Mesenchymal stem cell (in vitro differentiated cells and primary cell): ENCODE measurements at regions not wholly inside any gene's neighbourhood (a gene's known extent, or its start where the extent isn't known, plus 50 kb on each side); places are given as distances from the start of the nearest gene placed in this dataset.

ENCODE experiments used
- DNase-seq: peaks from one replicate; pipeline ENCODE4 v3.0.0-alpha.2; 2013
- H2AFZ ChIP-seq: one replicate; pipeline ENCODE4 v1.6.1; 2013; ENCODE audit warnings: low read depth, mild to moderate bottlenecking, control low read depth, inconsistent platforms, low read length, moderate library complexity
- H2AK5ac ChIP-seq: 2 replicates; pipeline ENCODE4 v1.6.1; 2013; ENCODE audit warnings: low read length, moderate library complexity, mild to moderate bottlenecking, inconsistent platforms; ENCODE audit not compliant: severe bottlenecking
- H2BK120ac ChIP-seq: one replicate; pipeline ENCODE4 v1.6.1; 2013; ENCODE audit warnings: low read depth, mild to moderate bottlenecking, inconsistent platforms, low read length, moderate library complexity
- H2BK12ac ChIP-seq, 2 experiments: one replicate each; pipeline ENCODE4 v1.6.1; 2013; ENCODE audit warnings: inconsistent platforms in 2 of 2, low read length in 2 of 2, mild to moderate bottlenecking in 2 of 2, moderate library complexity in 2 of 2, control low read depth in 1 of 2
- H2BK15ac ChIP-seq: one replicate; pipeline ENCODE4 v1.6.1; 2013; ENCODE audit warnings: mild to moderate bottlenecking, low read depth, inconsistent platforms; ENCODE audit not compliant: poor library complexity, severe bottlenecking
- H2BK5ac ChIP-seq: 2 replicates; pipeline ENCODE4 v1.6.1; 2013; ENCODE audit warnings: low read depth, mild to moderate bottlenecking, low read length, control low read depth, inconsistent platforms; ENCODE audit not compliant: poor library complexity, severe bottlenecking
- H3K14ac ChIP-seq, 2 experiments: one replicate each; pipeline ENCODE4 v1.6.1; 2013; ENCODE audit warnings: inconsistent platforms in 2 of 2, low read length in 2 of 2, control low read depth in 1 of 2, mild to moderate bottlenecking in 1 of 2, moderate library complexity in 1 of 2
- H3K18ac ChIP-seq, 2 experiments: one replicate each; pipeline ENCODE4 v1.6.1; 2013; ENCODE audit warnings: inconsistent platforms in 2 of 2, low read length in 2 of 2, control low read depth in 1 of 2, low read depth in 1 of 2, mild to moderate bottlenecking in 1 of 2
- H3K23ac ChIP-seq, 2 experiments: one replicate each; pipeline ENCODE4 v1.6.1; 2013; ENCODE audit warnings: inconsistent platforms in 2 of 2, low read length in 2 of 2, mild to moderate bottlenecking in 2 of 2, moderate library complexity in 2 of 2, control low read depth in 1 of 2
- H3K27ac ChIP-seq: 2 replicates; pipeline ENCODE4 v1.5.1; 2013; ENCODE audit warnings: mild to moderate bottlenecking, moderate library complexity, low read length, control low read depth, inconsistent platforms; ENCODE audit not compliant: poor library complexity, severe bottlenecking
- H3K27me3 ChIP-seq, 2 experiments: 2 replicates each; pipeline versions ENCODE4 v1.6.1 to v1.7.0; 2013; ENCODE audit warnings: low read length in 2 of 2, mild to moderate bottlenecking in 2 of 2, moderate library complexity in 2 of 2, control low read depth in 1 of 2, inconsistent platforms in 1 of 2; ENCODE audit not compliant: control insufficient read depth in 1 of 2, insufficient read depth in 1 of 2
- H3K36me3 ChIP-seq, 2 experiments: 2 replicates each; pipeline versions ENCODE4 v1.6.1 to v1.7.0; 2013; ENCODE audit warnings: low read length in 2 of 2, control low read depth in 1 of 2, inconsistent platforms in 1 of 2, low read depth in 1 of 2, mild to moderate bottlenecking in 1 of 2; ENCODE audit not compliant: insufficient read depth in 2 of 2, control insufficient read depth in 1 of 2
- H3K4ac ChIP-seq, 2 experiments: one replicate each; pipeline ENCODE4 v1.6.1; 2013; ENCODE audit warnings: inconsistent platforms in 2 of 2, low read length in 2 of 2, mild to moderate bottlenecking in 2 of 2, moderate library complexity in 2 of 2, control low read depth in 1 of 2, low read depth in 1 of 2
- H3K4me1 ChIP-seq: 2 replicates; pipeline ENCODE4 v1.6.1; 2013; ENCODE audit warnings: low read depth, low read length, control low read depth; ENCODE audit not compliant: control insufficient read depth, insufficient read depth
- H3K4me2 ChIP-seq: 2 replicates; pipeline ENCODE4 v1.6.1; 2013; ENCODE audit warnings: low read length, mild to moderate bottlenecking, inconsistent platforms; ENCODE audit not compliant: poor library complexity, severe bottlenecking
- H3K4me3 ChIP-seq, 2 experiments: 2 replicates each; pipeline versions ENCODE4 v1.5.1 to v1.7.0; 2013; ENCODE audit warnings: low read length in 2 of 2, mild to moderate bottlenecking in 2 of 2, control low read depth in 1 of 2, low read depth in 1 of 2; ENCODE audit not compliant: insufficient read depth in 1 of 2
- H3K79me1 ChIP-seq: replicated peaks from 2 replicates; pipeline ENCODE4 v1.6.1; 2013; ENCODE audit warnings: mild to moderate bottlenecking, control low read depth, low read length, inconsistent platforms; ENCODE audit not compliant: poor library complexity, severe bottlenecking
- H3K9ac ChIP-seq: 2 replicates; pipeline ENCODE4 v1.7.0; 2013; ENCODE audit warnings: mild to moderate bottlenecking, low read length, moderate library complexity
- H3K9me3 ChIP-seq: 2 replicates; pipeline ENCODE4 v1.7.0; 2013; ENCODE audit warnings: mild to moderate bottlenecking, low read length; ENCODE audit not compliant: control insufficient read depth
- H4K8ac ChIP-seq: one replicate; pipeline ENCODE4 v1.6.1; 2013; ENCODE audit warnings: inconsistent platforms, mild to moderate bottlenecking, low read length, moderate library complexity
- H4K91ac ChIP-seq: one replicate; pipeline ENCODE4 v1.6.1; 2013; ENCODE audit warnings: mild to moderate bottlenecking, low read length, inconsistent platforms
- WGBS: methylation state at CpG from one replicate; pipeline ENCODE4 v1.1.7; 2013; ENCODE audit warnings: mixed read lengths; 5-methylcytosine and 5-hydroxymethylcytosine counted together

- no peak overlapping the region for H3K4me3 ChIP-seq
- H3K9me3 ChIP-seq = no peaks in the 10 kb centered on the region
- no peak overlapping the region for H3K14ac ChIP-seq
- no peak overlapping the region for H3K4ac ChIP-seq
- no peak overlapping the region for H3K4me2 ChIP-seq
- no peak overlapping the region for H3K23ac ChIP-seq
- no peak overlapping the region for H2BK12ac ChIP-seq
- no peak overlapping the region for H3K9ac ChIP-seq
- no peak overlapping the region for H3K27ac ChIP-seq
- H3K36me3 ChIP-seq = no peaks in the 10 kb centered on the region
- no peak overlapping the region for H4K8ac ChIP-seq
- H2AFZ ChIP-seq = no peak overlapping the region
- 97% methylated on average over 2 of the region's 2 CpGs for WGBS
- H2BK120ac ChIP-seq = no peak overlapping the region
- H2AK5ac ChIP-seq = no peak overlapping the region
- no peak overlapping the region for H3K18ac ChIP-seq
- H2BK15ac ChIP-seq = no peak overlapping the region
- no peaks in the 10 kb centered on the region for H3K79me1 ChIP-seq
- no peaks in the 10 kb centered on the region for H3K4me1 ChIP-seq
- H4K91ac ChIP-seq = no peak overlapping the region
- no peak for DNase-seq
- no peak overlapping the region for H2BK5ac ChIP-seq
- no peaks in the 10 kb centered on the region for H3K27me3 ChIP-seq
Measured at GRCh38 chr4:38413524-38414341, 250.3 kb upstream of the KLF3 start.

GRCh38 chr4:38414410-38414809 lies 249.6 kb upstream of the KLF3 start:
- no peak overlapping the region for H2BK120ac ChIP-seq
- H3K4me1 ChIP-seq = no peaks in the 10 kb centered on the region
- no peak overlapping the region for H3K18ac ChIP-seq

GRCh38 chr4:38415682-38416081 lies 248.3 kb upstream of the KLF3 start:
- peak overlapping the region; percentile 11 for H4K91ac ChIP-seq
- H3K4me1 ChIP-seq = no peaks in the 10 kb centered on the region
- H3K27ac ChIP-seq = no peak overlapping the region
- H3K4me2 ChIP-seq = no peak overlapping the region
- H3K9me3 ChIP-seq = no peaks in the 10 kb centered on the region
- H3K14ac ChIP-seq = peak overlapping the region in 1 of 2 experiments; percentile 87
- no peak overlapping the region for H4K8ac ChIP-seq
- H2BK120ac ChIP-seq = no peak overlapping the region
- no peak overlapping the region for H3K18ac ChIP-seq
- no peak for DNase-seq
- no peaks in the 10 kb centered on the region for H3K79me1 ChIP-seq
- no peak overlapping the region for H2BK5ac ChIP-seq
- H3K4ac ChIP-seq = no peak overlapping the region
- H3K36me3 ChIP-seq = no peaks in the 10 kb centered on the region
- H3K4me3 ChIP-seq = no peak overlapping the region
- H3K9ac ChIP-seq = no peak overlapping the region
- H3K27me3 ChIP-seq = no peaks in the 10 kb centered on the region
- H2BK15ac ChIP-seq = no peak overlapping the region
- H2AK5ac ChIP-seq = no peak overlapping the region
- H2BK12ac ChIP-seq = peak overlapping the region in 1 of 2 experiments; percentile 54
- no peak overlapping the region for H2AFZ ChIP-seq
- 74% methylated on average over 6 of the region's 6 CpGs for WGBS
- no peak overlapping the region for H3K23ac ChIP-seq

More at GRCh38 chr4:38414410-38414809, 249.6 kb upstream of the KLF3 start:
- H3K9me3 ChIP-seq = no peaks in the 10 kb centered on the region
- H4K8ac ChIP-seq = no peak overlapping the region
- no peak overlapping the region for H3K14ac ChIP-seq
- no peak overlapping the region for H3K4ac ChIP-seq
- H2BK12ac ChIP-seq = no peak overlapping the region
- no peak overlapping the region for H2BK5ac ChIP-seq
- H3K9ac ChIP-seq = no peak overlapping the region
- H2AFZ ChIP-seq = no peak overlapping the region
- H3K4me3 ChIP-seq = no peak overlapping the region
- no peak overlapping the region for H3K27ac ChIP-seq
- H2AK5ac ChIP-seq = no peak overlapping the region
- no peak overlapping the region for H4K91ac ChIP-seq
- H3K27me3 ChIP-seq = no peaks in the 10 kb centered on the region
- H3K4me2 ChIP-seq = no peak overlapping the region
- H3K36me3 ChIP-seq = no peaks in the 10 kb centered on the region
- no peak overlapping the region for H2BK15ac ChIP-seq
- DNase-seq = no peak
- H3K23ac ChIP-seq = no peak overlapping the region
- H3K79me1 ChIP-seq = no peaks in the 10 kb centered on the region

- no peak overlapping the region for H3K14ac ChIP-seq
- H3K79me1 ChIP-seq = no peaks in the 10 kb centered on the region
- H3K4me2 ChIP-seq = no peak overlapping the region
- H3K9me3 ChIP-seq = no peaks in the 10 kb centered on the region
- no peak overlapping the region for H3K9ac ChIP-seq
- no peak overlapping the region for H3K4me3 ChIP-seq
- no peak overlapping the region for H3K23ac ChIP-seq
- H3K27ac ChIP-seq = no peak overlapping the region
- H2BK5ac ChIP-seq = no peak overlapping the region
- no peaks in the 10 kb centered on the region for H3K27me3 ChIP-seq
- no peak overlapping the region for H2BK12ac ChIP-seq
- no peak overlapping the region for H4K8ac ChIP-seq
- H3K36me3 ChIP-seq = no peaks in the 10 kb centered on the region
- DNase-seq = no peak
- H2AFZ ChIP-seq = no peak overlapping the region
- no peak overlapping the region for H2BK15ac ChIP-seq
- H2BK120ac ChIP-seq = no peak overlapping the region
- no peak overlapping the region for H3K18ac ChIP-seq
- no peaks in the 10 kb centered on the region for H3K4me1 ChIP-seq
- H3K4ac ChIP-seq = no peak overlapping the region
- no peak overlapping the region for H4K91ac ChIP-seq
- no peak overlapping the region for H2AK5ac ChIP-seq
- no CpG with 5 or more reads among the region's 1 CpG for WGBS
Measured at GRCh38 chr4:38416450-38417014, 247.5 kb upstream of the KLF3 start.
